Mucosa of gallbladder (tissue), 1 donor: ENCODE measurements at regions not wholly inside any gene's neighbourhood (a gene's known extent, or its start where the extent isn't known, plus 50 kb on each side); places are given as distances from the start of the nearest gene placed in this dataset.

Experiments used
- DNase-seq: peaks from one replicate; pipeline ENCODE4 v3.0.0-alpha.2; 2020; ENCODE audit warnings: low spot score
- donor health status: DM: no; HTN: no; CAD: no.

- no peak for DNase-seq
Measured at GRCh38 chr21:20639026-20639425, 359.2 kb upstream of the NCAM2 start.

DNA sequence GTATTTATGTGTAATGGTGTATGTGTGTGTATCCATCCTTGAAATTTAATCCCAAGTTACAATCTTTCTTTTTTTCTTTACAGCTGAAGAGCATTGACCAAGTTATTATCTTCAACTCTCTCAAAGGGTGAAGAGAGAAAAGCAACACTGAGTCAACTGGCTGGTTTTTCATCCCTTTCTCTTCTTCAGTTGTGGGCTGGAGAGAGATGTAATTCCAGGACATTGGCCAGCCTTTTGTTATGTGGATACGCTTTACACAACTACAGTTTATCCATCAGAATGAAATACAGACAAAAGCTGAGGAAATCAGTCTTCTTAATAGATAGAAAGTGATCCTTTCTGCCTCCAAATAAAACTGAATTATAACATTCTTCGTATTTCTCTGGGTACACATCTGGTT lies 357.0 kb upstream of the NCAM2 start:
- no peak for DNase-seq

DNA sequence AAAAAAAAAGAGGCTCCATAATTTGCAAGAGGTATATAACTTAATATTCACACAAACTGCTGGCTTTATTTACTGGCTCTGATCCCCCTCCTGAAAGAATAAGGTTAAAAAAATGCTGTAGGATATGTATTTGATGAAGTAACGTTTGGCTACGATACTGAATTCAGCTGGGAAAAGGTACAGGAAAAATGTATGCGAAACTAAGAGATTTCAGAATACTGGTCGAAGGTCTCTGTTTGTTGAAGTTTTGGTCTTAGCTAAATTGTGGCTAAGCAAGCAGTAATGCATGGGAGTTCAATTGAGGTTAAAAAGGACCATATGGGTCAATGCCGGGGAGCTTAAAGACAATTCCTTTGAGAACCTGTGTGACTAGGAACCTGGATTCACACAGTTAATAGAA lies 355.5 kb upstream of the NCAM2 start:
- no peak for DNase-seq

DNA sequence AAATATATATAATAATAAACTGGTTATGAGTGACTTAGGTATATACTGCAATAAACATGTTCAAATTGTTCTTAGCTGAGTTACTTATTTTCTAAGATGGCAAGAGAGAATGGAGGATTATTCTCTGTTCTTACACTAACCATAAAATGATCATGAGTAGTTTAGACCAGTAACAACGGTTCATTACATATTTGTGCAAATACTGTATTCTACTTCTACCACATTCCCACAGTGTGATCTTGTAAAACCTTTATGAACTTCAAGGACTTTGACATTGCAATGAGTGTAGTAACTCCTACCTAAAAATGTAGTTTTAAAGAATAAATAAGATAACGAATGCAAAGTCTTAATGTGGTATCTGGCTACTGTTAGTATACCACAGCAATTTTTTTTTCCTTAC lies 353.7 kb upstream of the NCAM2 start:
- DNase-seq, result no peak

GRCh38 chr21:20645344-20645743 lies 352.9 kb upstream of the NCAM2 start:
- no peak for DNase-seq

- DNase-seq, result no peak
Measured at GRCh38 chr21:20646431-20647165, 351.6 kb upstream of the NCAM2 start.

GRCh38 chr21:20647607-20648006 lies 350.6 kb upstream of the NCAM2 start:
- no peak for DNase-seq

- no peak for DNase-seq
Measured at GRCh38 chr21:20649231-20649630, 349.0 kb upstream of the NCAM2 start.

GRCh38 chr21:20652846-20653245 lies 345.4 kb upstream of the NCAM2 start:
- no peak for DNase-seq

DNA sequence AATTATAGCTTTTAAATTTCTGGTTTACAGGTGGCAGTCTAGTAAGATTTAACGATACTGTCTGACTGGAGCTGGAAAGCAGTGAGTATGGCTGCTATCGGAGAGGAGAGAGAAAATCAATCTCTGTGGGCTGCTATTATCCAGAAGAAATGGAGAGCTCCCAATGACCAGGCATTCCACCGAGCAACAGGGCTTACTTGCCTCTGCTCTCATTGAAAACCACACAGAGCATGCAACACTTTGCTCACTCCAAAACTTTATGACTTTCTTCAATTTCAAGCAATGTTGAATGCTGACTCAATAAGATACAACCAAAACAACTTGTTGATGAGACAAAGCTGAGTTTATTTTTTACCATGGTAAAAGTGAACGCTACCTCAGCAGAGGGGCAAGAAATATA lies 337.0 kb upstream of the NCAM2 start:
- no peak for DNase-seq

- no peak for DNase-seq
Measured at GRCh38 chr21:20661745-20662422, 336.3 kb upstream of the NCAM2 start.

- no peak for DNase-seq
Measured at GRCh38 chr21:20662514-20662913, 335.7 kb upstream of the NCAM2 start.

GRCh38 chr21:20667931-20668330 lies 330.3 kb upstream of the NCAM2 start:
- DNase-seq, result no peak

DNA sequence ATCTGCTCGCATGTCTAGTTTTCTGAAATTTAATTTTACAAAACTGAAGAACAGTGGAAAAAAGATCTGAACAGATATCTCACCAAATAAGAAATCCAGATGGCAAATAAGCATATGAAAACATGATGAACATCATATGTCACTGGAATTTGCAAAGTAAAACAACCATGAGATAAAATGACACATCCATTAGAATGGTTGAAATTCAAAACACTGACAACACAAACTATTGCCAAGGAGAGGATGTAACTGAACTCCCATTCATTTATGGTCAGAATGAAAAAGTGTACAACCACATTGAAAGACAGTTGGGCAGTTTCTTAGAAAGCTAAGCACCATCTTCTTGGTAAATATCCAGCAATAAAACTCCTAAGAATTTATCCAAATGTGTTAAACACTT lies 312.7 kb upstream of the NCAM2 start:
- DNase-seq, result no peak

DNA sequence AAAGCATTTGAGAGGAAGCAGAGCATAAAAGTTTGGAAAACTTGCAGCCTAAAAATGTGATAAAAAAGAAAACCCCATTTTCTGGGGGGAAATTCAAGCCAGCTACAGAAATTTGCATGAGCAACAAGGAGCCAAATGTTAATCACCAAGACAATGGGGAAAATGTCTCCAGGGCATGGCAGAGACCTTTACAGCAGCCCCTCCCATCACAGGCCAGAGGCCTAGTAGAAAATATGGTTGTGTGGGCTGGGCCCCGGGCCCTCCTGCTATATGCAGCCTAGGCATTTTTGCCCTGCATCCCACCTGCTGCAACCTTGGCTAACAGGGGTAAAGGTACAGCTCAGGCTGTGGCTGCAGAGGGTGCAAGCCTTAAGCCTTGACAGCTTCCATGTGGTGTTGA lies 299.6 kb upstream of the NCAM2 start:
- no peak for DNase-seq

DNA sequence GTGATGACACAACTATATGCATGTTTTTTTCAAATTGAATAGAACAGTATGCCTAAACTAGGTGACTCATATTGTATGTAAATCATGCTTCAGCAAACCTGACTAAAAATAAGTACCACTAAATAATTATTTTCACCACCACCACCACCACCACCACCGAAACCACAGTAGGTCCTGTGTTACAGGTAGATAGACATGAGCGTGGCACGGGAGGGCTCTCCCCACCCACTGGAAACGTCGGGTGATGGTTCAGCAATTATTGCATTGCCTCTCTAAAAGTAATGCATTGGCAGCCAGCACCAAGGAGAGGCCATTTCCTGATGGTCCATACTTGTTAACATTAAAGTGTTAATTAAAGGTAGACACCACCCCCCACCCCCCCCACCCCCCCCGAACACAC lies 297.0 kb upstream of the NCAM2 start:
- no peak for DNase-seq

DNA sequence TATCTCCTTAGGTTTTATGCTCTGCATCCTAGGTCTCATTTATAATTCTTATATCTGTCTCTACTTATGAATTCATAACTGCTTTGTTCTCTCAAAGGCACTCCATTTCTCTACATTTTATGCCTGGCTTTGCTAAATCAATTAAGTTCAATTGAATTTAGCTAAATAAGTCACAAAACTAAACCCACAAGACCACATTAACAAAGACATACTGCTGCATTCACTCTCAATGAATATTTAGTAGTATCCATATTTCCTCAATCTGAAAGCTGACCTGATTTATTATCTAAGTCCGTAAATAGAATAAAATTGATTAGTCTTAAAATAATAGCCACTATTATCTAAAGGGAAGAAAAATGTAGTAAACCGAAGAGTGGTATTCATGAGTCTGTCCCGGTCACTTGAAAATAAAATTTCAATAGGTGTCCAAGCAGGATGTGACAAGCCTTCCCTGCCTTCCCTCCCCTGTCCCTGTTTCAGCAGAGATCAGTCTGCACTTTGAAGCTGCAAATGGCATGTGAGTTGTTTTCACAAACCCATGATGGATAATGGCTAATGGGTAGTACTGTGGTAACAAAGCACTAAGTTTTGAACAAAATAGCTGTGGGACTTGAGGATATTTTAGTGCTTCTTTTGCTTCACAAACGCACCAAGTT lies 295.0 kb upstream of the NCAM2 start:
- DNase-seq, result no peak

- no peak for DNase-seq
Measured at GRCh38 chr21:20720623-20721022, 277.6 kb upstream of the NCAM2 start.

DNA sequence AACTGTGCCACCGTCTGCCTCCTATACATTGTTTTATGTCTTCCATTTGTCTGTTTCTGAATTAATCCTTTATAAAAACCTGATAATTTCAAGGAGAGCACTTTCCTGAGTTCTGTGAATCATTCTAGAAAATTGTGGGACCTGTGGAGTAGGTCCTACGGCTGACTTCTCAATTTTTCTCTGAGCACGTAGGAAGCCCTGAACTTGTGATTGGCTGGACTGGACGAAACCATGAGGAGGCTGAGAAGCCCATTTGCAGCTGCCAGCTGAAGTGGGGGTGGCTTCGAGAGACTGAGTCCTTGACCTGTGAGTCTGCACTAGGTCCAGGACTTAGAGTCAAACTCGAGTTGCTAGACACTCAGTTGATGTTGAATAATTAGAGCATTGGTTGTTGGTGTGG lies 277.1 kb upstream of the NCAM2 start:
- DNase-seq, result no peak

DNA sequence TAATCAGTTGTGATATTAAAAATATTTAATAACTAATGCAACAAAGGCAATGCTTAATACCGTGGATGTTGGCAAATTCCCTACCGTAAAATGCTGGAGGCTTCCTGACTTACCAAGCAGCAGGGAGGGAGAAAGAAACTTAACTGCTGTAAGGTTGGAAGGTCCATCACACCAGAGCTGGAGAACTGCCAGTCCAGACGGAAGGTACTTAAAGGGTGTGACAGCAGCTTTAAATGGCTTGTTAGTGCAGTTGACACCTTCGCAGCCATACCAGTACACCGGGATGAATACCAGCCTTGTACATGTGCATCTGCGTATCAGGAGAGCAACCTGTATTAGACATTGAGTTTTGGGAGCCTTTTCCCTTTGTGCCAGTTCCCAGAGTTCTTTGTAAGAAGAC lies 269.5 kb upstream of the NCAM2 start:
- DNase-seq, result no peak

GRCh38 chr21:20729376-20729775 lies 268.8 kb upstream of the NCAM2 start:
- no peak for DNase-seq

DNA sequence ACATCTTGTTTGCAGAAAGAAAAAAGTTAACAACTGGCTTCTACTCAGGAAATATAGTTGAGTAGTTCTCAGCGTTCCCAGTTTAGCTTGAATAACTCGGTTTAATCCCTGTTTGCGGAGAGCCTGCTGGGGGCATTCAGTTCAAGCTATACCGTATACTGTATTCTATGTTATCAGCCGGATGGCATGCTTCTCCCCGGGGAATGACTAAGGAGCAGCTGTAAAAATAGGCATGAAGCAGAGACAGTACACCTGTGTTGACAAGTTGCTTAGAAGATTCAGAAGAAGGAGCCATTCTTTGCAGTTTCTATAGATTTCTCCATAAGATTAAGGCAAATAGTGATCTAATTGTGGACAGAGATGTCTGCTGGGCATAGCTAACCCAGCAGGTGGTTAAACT lies 267.8 kb upstream of the NCAM2 start:
- DNase-seq, result no peak

- DNase-seq, result no peak
Measured at GRCh38 chr21:20735257-20735656, 263.0 kb upstream of the NCAM2 start.
